ENCODE measurements at regions not wholly inside any gene's neighbourhood (a gene's known extent, or its start where the extent isn't known, plus 50 kb on each side); places are given as distances from the start of the nearest gene placed in this dataset.

- no peak for TF ChIP-seq ZNF462 (CRISPR knock-in tag; IDR thresholded peaks at IDR 0.05)
- no peak for TF ChIP-seq STAT1 (IDR thresholded peaks at IDR 0.05; ENCODE audit: unreplicated experiment)
- TF ChIP-seq CREB1 (CRISPR knock-in tag; IDR thresholded peaks at IDR 0.05; ENCODE audit: low read depth), result no peak
These were observed 886.3 kb upstream of the SEL1L start (continued) for GRCh38 chr14:82419933-82420332.

GRCh38 chr14:82420871-82421270 is 887.2 kb upstream of the SEL1L start:
- H3K36me3 ChIP-seq (ENCODE audit: insufficient read depth), result no peaks in the 10 kb centered on the region
- no peak overlapping the region for H3K4me3 ChIP-seq
- H3F3A ChIP-seq (replicated peaks; ENCODE audit: low read depth), result no peaks in the 10 kb centered on the region
- H4K20me1 ChIP-seq (replicated peaks; ENCODE audit: insufficient read depth), result no peaks in the 10 kb centered on the region
- H3K79me2 ChIP-seq (replicated peaks; ENCODE audit: insufficient read depth), result no peaks in the 10 kb centered on the region
- Mint-ChIP-seq H3K4me1 (no peaks in the 10 kb centered on the region), H3K9me3 (peaks cover 96% of the 10 kb centered on the region), H3K36me3 (ENCODE audit: low read depth) (peaks cover 26% of the 10 kb centered on the region; the same call in 2 of the 3 replicates), H3K27me3 (ENCODE audit: insufficient read depth, low read depth, poor library complexity) (no peaks in the 10 kb centered on the region), H3K27ac (no peak overlapping the region), H3K4me3 (no peak overlapping the region)
- no peak for ATAC-seq
- no peak for DNase-seq (ENCODE audit: low spot score)
- H3K9me2 ChIP-seq (ENCODE audit: insufficient read depth), result no peaks in the 10 kb centered on the region
- H3K4me2 ChIP-seq, result no peak overlapping the region
- H3K4me1 ChIP-seq (ENCODE audit: insufficient read depth), result no peaks in the 10 kb centered on the region
- H3K27me3 ChIP-seq (ENCODE audit: insufficient read depth), result no peaks in the 10 kb centered on the region
- H3K27ac ChIP-seq (ENCODE audit: low read depth), result no peak overlapping the region
- TF ChIP-seq REST (IDR thresholded peaks at IDR 0.05; ENCODE audit: unreplicated experiment) (no peak), CREB1 (CRISPR knock-in tag; IDR thresholded peaks at IDR 0.05; ENCODE audit: low read depth) (no peak), POLR2AphosphoS5 (IDR thresholded peaks at IDR 0.05; ENCODE audit: low read depth) (no peak), ZNF331 (CRISPR knock-in tag; IDR thresholded peaks at IDR 0.05; ENCODE audit: low read depth) (no peak), ETS1 (IDR thresholded peaks at IDR 0.05) (no peak), EZH2phosphoT487 (IDR thresholded peaks at IDR 0.05; ENCODE audit: unreplicated experiment) (no peak), CTCF (conservative IDR thresholded peaks at IDR 0.05; ENCODE audit: low read depth in 2 of 2) (no peak)
- no peak overlapping the region for H2AFZ ChIP-seq

All from GM23338 (cell line).